Ishikawa (cell line): ENCODE measurements at regions not wholly inside any gene's neighbourhood (a gene's known extent, or its start where the extent isn't known, plus 50 kb on each side); places are given as distances from the start of the nearest gene placed in this dataset.

Source experiments
- EP300 ChIP-seq: IDR thresholded peaks from 2 replicates; pipeline ENCODE4 v1.6.1; 2012; ENCODE audit warnings: borderline replicate concordance
- MAX ChIP-seq: IDR thresholded peaks from 2 replicates; pipeline ENCODE4 v1.6.1; 2012
- REST ChIP-seq: IDR thresholded peaks from 2 replicates; pipeline ENCODE4 v1.6.1; 2012; ENCODE audit warnings: low read depth, mild to moderate bottlenecking
- TAF1 ChIP-seq: IDR thresholded peaks from 2 replicates; pipeline ENCODE4 v1.6.1; 2012; ENCODE audit warnings: low read depth, mild to moderate bottlenecking

- no peak for TF ChIP-seq REST
- no peak for TF ChIP-seq EP300
- TF ChIP-seq TAF1: no peak
- TF ChIP-seq MAX: no peak
Observed at GRCh38 chr3:106825962-106826605, 551.2 kb upstream of the CCDC54 start.
